ENCODE measurements at regions not wholly inside any gene's neighbourhood (a gene's known extent, or its start where the extent isn't known, plus 50 kb on each side); places are given as distances from the start of the nearest gene placed in this dataset.

GRCh38 chr2:145625111-145625510 is 1105.2 kb upstream of the ZEB2 start:
- Histone ChIP-seq H3K27ac (no peak overlapping the region), H3K9me3 (replicated peaks in 1 of 3) (no peaks in the 10 kb centered on the region), H3K4me3 (no peak overlapping the region), H3K4me1 (replicated peaks in 1 of 2) (no peaks in the 10 kb centered on the region), H3K27me3 (no peaks in the 10 kb centered on the region), H3K36me3 (replicated peaks in 1 of 2) (no peaks in the 10 kb centered on the region)
- DNase-seq, result no peak
- no peak for TF ChIP-seq POLR2A (IDR thresholded peaks at IDR 0.05)
- TF ChIP-seq, protein P1, sequence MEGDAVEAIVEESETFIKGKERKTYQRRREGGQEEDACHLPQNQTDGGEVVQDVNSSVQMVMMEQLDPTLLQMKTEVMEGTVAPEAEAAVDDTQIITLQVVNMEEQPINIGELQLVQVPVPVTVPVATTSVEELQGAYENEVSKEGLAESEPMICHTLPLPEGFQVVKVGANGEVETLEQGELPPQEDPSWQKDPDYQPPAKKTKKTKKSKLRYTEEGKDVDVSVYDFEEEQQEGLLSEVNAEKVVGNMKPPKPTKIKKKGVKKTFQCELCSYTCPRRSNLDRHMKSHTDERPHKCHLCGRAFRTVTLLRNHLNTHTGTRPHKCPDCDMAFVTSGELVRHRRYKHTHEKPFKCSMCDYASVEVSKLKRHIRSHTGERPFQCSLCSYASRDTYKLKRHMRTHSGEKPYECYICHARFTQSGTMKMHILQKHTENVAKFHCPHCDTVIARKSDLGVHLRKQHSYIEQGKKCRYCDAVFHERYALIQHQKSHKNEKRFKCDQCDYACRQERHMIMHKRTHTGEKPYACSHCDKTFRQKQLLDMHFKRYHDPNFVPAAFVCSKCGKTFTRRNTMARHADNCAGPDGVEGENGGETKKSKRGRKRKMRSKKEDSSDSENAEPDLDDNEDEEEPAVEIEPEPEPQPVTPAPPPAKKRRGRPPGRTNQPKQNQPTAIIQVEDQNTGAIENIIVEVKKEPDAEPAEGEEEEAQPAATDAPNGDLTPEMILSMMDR (IDR thresholded peaks at IDR 0.05), result no peak
- intact Hi-C loops (cut with DNase I), result no loop called here
- WGBS, 4 donors, result 76 to 87% (median 83%) methylated on average over 1 of the region's 1 CpG

GRCh38 chr2:145623136-145623535 is 1103.2 kb upstream of the ZEB2 start:
- H3K4me1 ChIP-seq (replicated peaks in 1 of 2), result no peaks in the 10 kb centered on the region
- H3K36me3 ChIP-seq (replicated peaks in 1 of 2), result no peaks in the 10 kb centered on the region
- H3K9me3 ChIP-seq (replicated peaks in 1 of 3), result no peaks in the 10 kb centered on the region
- intact Hi-C loops (cut with DNase I), result no loop called here
- 80 to 82% (median 80%) methylated on average over 3 of the region's 3 CpGs for WGBS, 4 donors
- no peaks in the 10 kb centered on the region for H3K27me3 ChIP-seq
- H3K27ac ChIP-seq, result no peak overlapping the region
- no peak for DNase-seq
- no peak for TF ChIP-seq POLR2A (IDR thresholded peaks at IDR 0.05)
- TF ChIP-seq, protein P1 (IDR thresholded peaks at IDR 0.05), result no peak
- no peak overlapping the region for H3K4me3 ChIP-seq

GRCh38 chr2:145622285-145622684 is 1102.4 kb upstream of the ZEB2 start:
- WGBS, 4 donors, result 85 to 94% (median 90%) methylated on average over 2 of the region's 2 CpGs
- Histone ChIP-seq H3K27me3 (no peaks in the 10 kb centered on the region), H3K4me1 (replicated peaks in 1 of 2) (no peaks in the 10 kb centered on the region), H3K36me3 (replicated peaks in 1 of 2) (no peaks in the 10 kb centered on the region), H3K9me3 (replicated peaks in 1 of 3) (no peaks in the 10 kb centered on the region), H3K27ac (no peak overlapping the region), H3K4me3 (no peak overlapping the region)
- TF ChIP-seq POLR2A (IDR thresholded peaks at IDR 0.05), result no peak
- intact Hi-C loops (cut with DNase I), result no loop called here
- no peak for DNase-seq

DNA sequence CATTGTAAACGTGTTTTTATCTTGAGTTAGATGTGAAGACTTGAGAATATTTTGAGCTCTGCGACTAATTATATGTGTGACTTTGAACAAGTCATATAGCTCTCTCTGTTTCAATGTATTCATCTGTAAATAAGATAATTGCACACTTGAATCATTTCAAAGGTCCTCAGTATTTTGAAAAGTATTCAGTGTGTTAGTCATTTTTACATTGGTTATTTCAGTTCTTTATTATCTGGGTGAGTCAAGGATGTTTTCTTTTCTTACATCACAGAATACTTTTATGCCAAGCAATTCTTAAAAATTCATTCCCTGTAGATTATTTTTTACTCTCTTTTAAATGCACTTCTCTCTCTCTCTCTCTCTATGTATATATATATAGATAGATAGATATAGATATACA is 1098.0 kb upstream of the ZEB2 start:
- no peak for DNase-seq
- Histone ChIP-seq H3K9me3 (replicated peaks in 1 of 3) (no peaks in the 10 kb centered on the region), H3K27me3 (no peaks in the 10 kb centered on the region), H3K4me3 (no peak overlapping the region), H3K27ac (no peak overlapping the region), H3K4me1 (replicated peaks in 1 of 2) (no peaks in the 10 kb centered on the region), H3K36me3 (replicated peaks in 1 of 2) (no peaks in the 10 kb centered on the region)
- 63 to 72% (median 68%) methylated on average over 2 of the region's 2 CpGs for WGBS, 4 donors
- intact Hi-C loops (cut with DNase I), result no loop called here
- TF ChIP-seq, protein P1 (IDR thresholded peaks at IDR 0.05), result no peak
- TF ChIP-seq POLR2A (IDR thresholded peaks at IDR 0.05), result no peak

- TF ChIP-seq, protein P1 (IDR thresholded peaks at IDR 0.05), result no peak
- no peak for TF ChIP-seq POLR2A (IDR thresholded peaks at IDR 0.05)
- 58 to 80% (median 70%) methylated on average over 1 of the region's 1 CpG for WGBS, 4 donors
- intact Hi-C loops (cut with DNase I), result no loop called here
- DNase-seq, result no peak
- no peaks in the 10 kb centered on the region for H3K9me3 ChIP-seq (replicated peaks in 1 of 3)
- no peaks in the 10 kb centered on the region for H3K27me3 ChIP-seq
- no peaks in the 10 kb centered on the region for H3K4me1 ChIP-seq (replicated peaks in 1 of 2)
- no peaks in the 10 kb centered on the region for H3K36me3 ChIP-seq (replicated peaks in 1 of 2)
- no peak overlapping the region for H3K27ac ChIP-seq
- no peak overlapping the region for H3K4me3 ChIP-seq
Observed at GRCh38 chr2:145617420-145617819, 1097.5 kb upstream of the ZEB2 start.
